Neural cell (in vitro differentiated cells): ENCODE measurements at regions not wholly inside any gene's neighbourhood (a gene's known extent, or its start where the extent isn't known, plus 50 kb on each side); places are given as distances from the start of the nearest gene placed in this dataset.

Experiments
- H2AFZ ChIP-seq: fragments of 200-600, 300-800 bp; sonication (generic), shearing (Covaris generic); 2 replicates; pipeline ENCODE4 v1.6.0; 2014; ENCODE audit warnings: low read depth, mild to moderate bottlenecking, antibody characterized with exemption, low read length, moderate library complexity
- H3F3A ChIP-seq: fragments of 200-600 bp; shearing (Covaris generic); 2 replicates; pipeline ENCODE4 v1.6.1; 2016; ENCODE audit warnings: mild to moderate bottlenecking, moderate library complexity, mixed read lengths, antibody characterized with exemption, low read length; ENCODE audit not compliant: insufficient read depth, poor library complexity, severe bottlenecking
- H3K27ac ChIP-seq: fragments of 200-600, 300-800 bp; sonication (generic), shearing (Covaris generic); 2 replicates; pipeline ENCODE4 v1.5.1; 2014; ENCODE audit warnings: mild to moderate bottlenecking, low read length, moderate library complexity
- H3K27me3 ChIP-seq: fragments of 300-800, 200-600 bp; sonication (generic), shearing (Covaris generic); 2 replicates; pipeline ENCODE4 v1.6.0; 2014; ENCODE audit warnings: mild to moderate bottlenecking, low read depth, low read length, moderate library complexity; ENCODE audit not compliant: insufficient read depth
- H3K36me3 ChIP-seq: fragments of 300-800, 200-600 bp; sonication (generic), shearing (Covaris generic); 2 replicates; pipeline ENCODE4 v1.5.1; 2014; ENCODE audit warnings: mild to moderate bottlenecking, antibody characterized with exemption, low read length, moderate library complexity; ENCODE audit not compliant: insufficient read depth
- H3K4me2 ChIP-seq: fragments of 300-800, 200-600 bp; sonication (generic), shearing (Covaris generic); 2 replicates; pipeline ENCODE4 v1.6.0; 2014; ENCODE audit warnings: mild to moderate bottlenecking, low read length
- H3K4me3 ChIP-seq: fragments of 300-800, 200-600 bp; sonication (generic), shearing (Covaris generic); 2 replicates; pipeline ENCODE4 v1.5.1; 2014; ENCODE audit warnings: mild to moderate bottlenecking, low read length, moderate library complexity
- H3K79me2 ChIP-seq: fragments of 200-600 bp; shearing (Covaris generic); replicated peaks from 2 replicates; pipeline ENCODE4 v1.6.0; 2014; ENCODE audit warnings: mild to moderate bottlenecking, low read length, moderate library complexity; ENCODE audit not compliant: insufficient read depth
- H3K9ac ChIP-seq: fragments of 300-800, 200-600 bp; sonication (generic), shearing (Covaris generic); 2 replicates; pipeline ENCODE4 v1.6.1; 2016; ENCODE audit warnings: mild to moderate bottlenecking, low read length, mixed read lengths
- H3K9me2 ChIP-seq: fragments of 200-600 bp; shearing (Covaris generic); 2 replicates; pipeline ENCODE4 v1.6.1; 2016; ENCODE audit warnings: mild to moderate bottlenecking, low read length, mixed read lengths; ENCODE audit not compliant: insufficient read depth
- H3K9me3 ChIP-seq: fragments of 200-600, 300-800 bp; sonication (generic), shearing (Covaris generic); 2 replicates; pipeline ENCODE4 v1.6.1; 2016; ENCODE audit warnings: mild to moderate bottlenecking, mixed run types, low read length, moderate library complexity, mixed read lengths
- H4K20me1 ChIP-seq: fragments of 200-600 bp; shearing (Covaris generic); 2 replicates; pipeline ENCODE4 v1.6.1; 2016; ENCODE audit warnings: mild to moderate bottlenecking, mixed run types; ENCODE audit not compliant: insufficient read depth
- CTCF ChIP-seq: fragments of 450-650 bp; IDR thresholded peaks from 2 replicates; pipeline ENCODE4 v1.5.1; 2014; ENCODE audit warnings: antibody characterized with exemption, mild to moderate bottlenecking, moderate library complexity; ENCODE audit not compliant: poor library complexity, severe bottlenecking
- EP300 ChIP-seq: fragments of 450-650 bp; conservative IDR thresholded peaks from 2 replicates; pipeline ENCODE4 v1.6.1; 2014; ENCODE audit warnings: antibody characterized with exemption, mild to moderate bottlenecking, moderate library complexity; ENCODE audit not compliant: poor library complexity, severe bottlenecking
- EZH2 ChIP-seq: fragments of 200-600, 300-800 bp; shearing (Covaris generic), sonication (generic); IDR thresholded peaks from 2 replicates; pipeline ENCODE4 v1.6.1; 2014; ENCODE audit warnings: antibody characterized with exemption, low read length, borderline replicate concordance, mild to moderate bottlenecking; ENCODE audit not compliant: insufficient read depth, poor library complexity, severe bottlenecking
- MXI1 ChIP-seq: fragments of 450-650 bp; conservative IDR thresholded peaks from 2 replicates; pipeline ENCODE4 v1.6.1; 2014; ENCODE audit warnings: antibody characterized with exemption, mild to moderate bottlenecking; ENCODE audit not compliant: poor library complexity, severe bottlenecking
- POLR2AphosphoS5 ChIP-seq: IDR thresholded peaks from 2 replicates; pipeline ENCODE4 v1.6.1; 2012
- RAD21 ChIP-seq: fragments of 450-650 bp; conservative IDR thresholded peaks from 2 replicates; pipeline ENCODE4 v1.6.1; 2014; ENCODE audit warnings: antibody characterized with exemption, mild to moderate bottlenecking, moderate library complexity
- SMC3 ChIP-seq: fragments of 450-650 bp; conservative IDR thresholded peaks from 2 replicates; pipeline ENCODE4 v1.6.1; 2014; ENCODE audit warnings: antibody characterized with exemption, mild to moderate bottlenecking, moderate library complexity; ENCODE audit not compliant: poor library complexity
- TAF1 ChIP-seq: IDR thresholded peaks from 2 replicates; pipeline ENCODE4 v1.6.1; 2012; ENCODE audit warnings: low read depth
- TF ChIP-seq, protein P1 (sequence below): IDR thresholded peaks from 2 replicates; pipeline ENCODE4 v1.6.1; 2012; ENCODE audit warnings: borderline replicate concordance

GRCh38 chr3:127095774-127096173 is 97.2 kb upstream of the PRR23E start:
- Histone ChIP-seq H3F3A (no peaks in the 10 kb centered on the region), H3K27me3 (no peaks in the 10 kb centered on the region), H3K4me2 (no peak overlapping the region), H3K9ac (no peak overlapping the region), H3K4me3 (no peak overlapping the region), H3K9me3 (no peaks in the 10 kb centered on the region), H4K20me1 (no peaks in the 10 kb centered on the region), H3K9me2 (no peaks in the 10 kb centered on the region), H2AFZ (no peak overlapping the region), H3K36me3 (no peaks in the 10 kb centered on the region), H3K79me2 (no peaks in the 10 kb centered on the region), H3K27ac (no peak overlapping the region)
- no peak for TF ChIP-seq POLR2AphosphoS5

GRCh38 chr3:127096256-127097071 is 96.5 kb upstream of the PRR23E start:
- no peak overlapping the region for H2AFZ ChIP-seq
- no peaks in the 10 kb centered on the region for H3K9me2 ChIP-seq
- no peak overlapping the region for H3K9ac ChIP-seq
- H3K4me3 ChIP-seq: no peak overlapping the region
- no peaks in the 10 kb centered on the region for H3K36me3 ChIP-seq
- no peaks in the 10 kb centered on the region for H3K9me3 ChIP-seq
- H4K20me1 ChIP-seq: no peaks in the 10 kb centered on the region
- no peak overlapping the region for H3K4me2 ChIP-seq
- no peaks in the 10 kb centered on the region for H3F3A ChIP-seq
- no peak overlapping the region for H3K27ac ChIP-seq
- no peak for TF ChIP-seq SMC3
- no peak for TF ChIP-seq CTCF
- no peak for TF ChIP-seq TAF1
- TF ChIP-seq, protein P1, sequence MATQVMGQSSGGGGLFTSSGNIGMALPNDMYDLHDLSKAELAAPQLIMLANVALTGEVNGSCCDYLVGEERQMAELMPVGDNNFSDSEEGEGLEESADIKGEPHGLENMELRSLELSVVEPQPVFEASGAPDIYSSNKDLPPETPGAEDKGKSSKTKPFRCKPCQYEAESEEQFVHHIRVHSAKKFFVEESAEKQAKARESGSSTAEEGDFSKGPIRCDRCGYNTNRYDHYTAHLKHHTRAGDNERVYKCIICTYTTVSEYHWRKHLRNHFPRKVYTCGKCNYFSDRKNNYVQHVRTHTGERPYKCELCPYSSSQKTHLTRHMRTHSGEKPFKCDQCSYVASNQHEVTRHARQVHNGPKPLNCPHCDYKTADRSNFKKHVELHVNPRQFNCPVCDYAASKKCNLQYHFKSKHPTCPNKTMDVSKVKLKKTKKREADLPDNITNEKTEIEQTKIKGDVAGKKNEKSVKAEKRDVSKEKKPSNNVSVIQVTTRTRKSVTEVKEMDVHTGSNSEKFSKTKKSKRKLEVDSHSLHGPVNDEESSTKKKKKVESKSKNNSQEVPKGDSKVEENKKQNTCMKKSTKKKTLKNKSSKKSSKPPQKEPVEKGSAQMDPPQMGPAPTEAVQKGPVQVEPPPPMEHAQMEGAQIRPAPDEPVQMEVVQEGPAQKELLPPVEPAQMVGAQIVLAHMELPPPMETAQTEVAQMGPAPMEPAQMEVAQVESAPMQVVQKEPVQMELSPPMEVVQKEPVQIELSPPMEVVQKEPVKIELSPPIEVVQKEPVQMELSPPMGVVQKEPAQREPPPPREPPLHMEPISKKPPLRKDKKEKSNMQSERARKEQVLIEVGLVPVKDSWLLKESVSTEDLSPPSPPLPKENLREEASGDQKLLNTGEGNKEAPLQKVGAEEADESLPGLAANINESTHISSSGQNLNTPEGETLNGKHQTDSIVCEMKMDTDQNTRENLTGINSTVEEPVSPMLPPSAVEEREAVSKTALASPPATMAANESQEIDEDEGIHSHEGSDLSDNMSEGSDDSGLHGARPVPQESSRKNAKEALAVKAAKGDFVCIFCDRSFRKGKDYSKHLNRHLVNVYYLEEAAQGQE: no peak
- no peak for TF ChIP-seq RAD21
- no peak for TF ChIP-seq EP300
- TF ChIP-seq MXI1: no peak
- no peak for TF ChIP-seq EZH2
- no peak for TF ChIP-seq POLR2AphosphoS5
- no peaks in the 10 kb centered on the region for H3K79me2 ChIP-seq
- no peaks in the 10 kb centered on the region for H3K27me3 ChIP-seq
